Thymus (tissue), 11 donors: ENCODE measurements at regions not wholly inside any gene's neighbourhood (a gene's known extent, or its start where the extent isn't known, plus 50 kb on each side); places are given as distances from the start of the nearest gene placed in this dataset.
A peak's percentile ranks its signal among the peaks of the same experiment; 100 is the strongest.

Experiments used
- DNase-seq, 9 donors: peaks; one replicate each; pipeline ENCODE4 v3.0.0-alpha.2; 2013; ENCODE audit warnings: low spot score in 9 of 9, low read depth in 6 of 9, missing footprints in 1 of 9
- H3K27ac ChIP-seq, 2 donors: one replicate each; pipeline ENCODE4 v1.5.1; 2013; ENCODE audit warnings: control low read depth in 1 of 2, low read depth in 1 of 2, low read length in 1 of 2, mild to moderate bottlenecking in 1 of 2, moderate library complexity in 1 of 2
- H3K27me3 ChIP-seq, 2 donors: one replicate each; pipeline ENCODE4 v1.5.1; 2013; ENCODE audit warnings: low read length in 1 of 2; ENCODE audit not compliant: control insufficient read depth in 2 of 2, insufficient read depth in 1 of 2
- H3K36me3 ChIP-seq, 2 donors: one replicate each; pipeline ENCODE4 v1.5.1; 2013; ENCODE audit warnings: low read length in 1 of 2, mild to moderate bottlenecking in 1 of 2, moderate library complexity in 1 of 2; ENCODE audit not compliant: control insufficient read depth in 2 of 2, insufficient read depth in 2 of 2
- H3K4me1 ChIP-seq, 2 donors: one replicate each; pipeline ENCODE4 v1.5.1; 2013; ENCODE audit warnings: low read length in 2 of 2; ENCODE audit not compliant: control insufficient read depth in 2 of 2, insufficient read depth in 2 of 2
- H3K4me3 ChIP-seq, 2 donors: one replicate each; pipeline ENCODE4 v1.5.1; 2013; ENCODE audit warnings: low read length in 2 of 2, control low read depth in 1 of 2, mild to moderate bottlenecking in 1 of 2
- H3K9me3 ChIP-seq, 2 donors: one replicate each; pipeline ENCODE4 v1.5.1; 2013; ENCODE audit warnings: low read length in 1 of 2, mild to moderate bottlenecking in 1 of 2; ENCODE audit not compliant: control insufficient read depth in 2 of 2, insufficient read depth in 1 of 2
- WGBS: extraction: QIAGEN DNeasy Blood & Tissue Kit; methylation state at CpG from one replicate; pipeline ENCODE4 v1.1.7; 2013; 5-methylcytosine and 5-hydroxymethylcytosine counted together
- donor health status: healthy.

DNA sequence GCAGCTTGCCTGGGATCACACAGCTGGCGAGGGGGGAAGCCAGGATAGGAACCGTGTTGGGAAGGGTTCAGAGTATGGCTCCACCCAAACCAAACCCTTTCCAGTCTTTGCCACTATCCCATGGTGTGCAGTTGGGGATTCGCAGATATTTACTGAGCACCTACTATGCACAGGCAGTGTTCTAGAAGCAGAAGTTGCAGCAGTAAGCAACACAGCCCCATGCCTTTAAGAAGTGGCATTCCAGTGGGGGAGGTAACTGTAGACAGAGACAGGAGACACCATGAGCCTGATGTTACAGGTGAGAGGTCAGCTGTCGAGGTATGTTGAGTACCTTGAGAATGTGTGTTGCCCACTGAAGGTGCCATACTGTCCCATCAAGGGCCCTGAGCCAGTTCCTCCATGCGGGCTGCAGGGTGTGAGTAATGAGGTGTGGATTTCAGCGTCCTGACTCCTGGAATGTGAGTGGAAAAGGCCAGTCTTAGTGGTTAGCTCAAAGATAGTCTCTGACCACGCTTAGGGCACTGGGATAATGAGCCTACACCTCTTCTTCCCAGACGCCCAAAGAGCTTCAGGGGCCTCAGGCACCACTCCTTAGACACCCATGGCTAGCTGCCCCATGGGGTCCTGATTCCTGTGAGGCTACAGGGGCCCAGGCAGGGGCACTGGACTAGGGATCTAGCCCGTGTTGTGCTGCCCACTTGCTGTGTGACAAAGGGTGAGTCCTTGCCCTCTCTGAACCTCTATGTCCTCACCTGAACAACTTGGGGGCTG lies 71.8 kb upstream of the TP53I11 start:
- no peak overlapping the region for H3K27ac ChIP-seq
- 95% methylated on average over 9 of the region's 9 CpGs for WGBS
- no peaks in the 10 kb centered on the region for H3K27me3 ChIP-seq
- H3K36me3 ChIP-seq, result no peaks in the 10 kb centered on the region
- H3K4me1 ChIP-seq, result peaks cover 4 to 35% of the 10 kb centered on the region in 2 donors
- no peak overlapping the region for H3K4me3 ChIP-seq
- no peaks in the 10 kb centered on the region for H3K9me3 ChIP-seq
- DNase-seq, result no peak

DNA sequence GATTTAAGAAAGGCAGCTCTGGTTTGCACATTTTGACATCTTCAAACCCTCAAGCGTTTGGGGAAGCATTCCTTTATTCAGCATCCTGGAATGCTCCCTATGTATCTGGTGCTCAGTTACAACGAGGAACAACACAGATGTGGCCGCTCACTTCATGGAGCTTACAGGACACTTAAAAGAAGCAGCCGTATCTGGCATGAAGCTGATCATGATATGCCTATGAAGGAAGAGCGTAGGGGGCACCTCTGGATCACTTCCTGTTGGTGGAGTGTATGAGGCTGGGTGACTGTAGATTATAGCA lies 72.3 kb upstream of the TP53I11 start:
- Histone ChIP-seq H3K9me3 (no peaks in the 10 kb centered on the region), H3K27me3 (no peaks in the 10 kb centered on the region), H3K27ac (no peak overlapping the region), H3K36me3 (no peaks in the 10 kb centered on the region), H3K4me1 (peaks cover 4 to 35% of the 10 kb centered on the region in 2 donors), H3K4me3 (no peak overlapping the region)
- DNase-seq, result no peak
- WGBS, result 88% methylated on average over 5 of the region's 5 CpGs

DNA sequence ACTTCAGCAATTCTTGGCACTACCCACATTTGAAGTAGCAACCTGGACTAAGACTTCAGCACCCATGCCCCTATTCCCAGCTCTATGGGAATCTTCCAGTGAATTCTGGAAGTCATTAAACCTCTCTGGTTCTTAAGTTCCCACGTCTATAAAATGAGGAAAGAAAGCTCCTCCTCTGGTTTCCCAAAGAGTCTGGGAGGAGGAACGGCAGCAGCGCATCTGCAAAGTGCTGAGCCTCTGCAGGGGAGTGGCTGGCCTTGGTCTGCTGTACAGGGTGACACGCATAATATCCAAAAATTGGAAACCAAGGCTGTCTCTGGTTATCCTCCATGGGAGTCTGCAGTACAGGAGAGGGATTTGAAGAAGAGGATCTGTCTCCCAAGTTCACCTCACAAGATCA lies 73.6 kb upstream of the TP53I11 start:
- no peaks in the 10 kb centered on the region for H3K27me3 ChIP-seq
- H3K9me3 ChIP-seq, result no peaks in the 10 kb centered on the region
- H3K36me3 ChIP-seq, result no peaks in the 10 kb centered on the region
- no peak overlapping the region for H3K4me3 ChIP-seq
- DNase-seq, result no peak
- H3K4me1 ChIP-seq, result peaks cover 4 to 35% of the 10 kb centered on the region in 2 donors
- WGBS, result 94% methylated on average over 4 of the region's 4 CpGs
- no peak overlapping the region for H3K27ac ChIP-seq

DNA sequence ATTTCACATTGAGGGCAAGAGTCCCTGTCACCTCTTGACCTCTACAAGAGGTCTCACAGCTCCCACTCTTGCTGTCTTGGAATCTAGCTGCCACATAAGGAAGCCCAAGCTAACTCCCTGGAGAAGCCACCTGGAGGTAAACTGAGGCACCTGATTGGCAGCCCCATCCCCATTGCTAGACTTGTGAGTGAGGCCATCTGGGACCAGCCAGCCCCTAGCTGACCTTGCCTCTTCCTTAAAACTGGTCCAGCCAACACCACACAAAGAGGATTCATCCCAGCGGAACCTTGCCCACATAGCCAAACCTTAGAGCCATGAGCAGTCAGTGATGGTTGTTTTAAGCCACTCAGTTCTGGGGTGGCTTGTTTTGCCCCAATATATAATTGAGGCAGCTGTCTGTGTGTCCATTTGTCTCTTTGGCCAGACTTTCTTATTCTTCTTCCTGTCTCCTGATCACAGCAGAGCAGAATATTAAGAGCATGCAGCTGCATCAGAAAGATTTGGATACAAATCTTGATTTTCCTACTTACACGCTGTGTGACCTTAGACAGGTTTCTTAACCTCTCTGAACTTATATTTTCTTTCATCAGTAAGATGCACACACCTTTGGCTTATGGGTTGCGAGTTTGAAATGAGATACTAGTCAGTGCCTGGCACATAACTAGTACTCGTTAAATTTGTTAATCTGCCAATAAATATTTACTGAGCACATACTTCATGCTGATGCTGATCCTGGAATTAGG lies 74.3 kb upstream of the TP53I11 start:
- Histone ChIP-seq H3K4me1 (peaks cover 4 to 35% of the 10 kb centered on the region in 2 donors), H3K27ac (peak overlapping the region in 1 of 2 donors; percentile 64)
- 99% methylated on average over 4 of the region's 4 CpGs for whole genome bisulfite sequencing

DNA sequence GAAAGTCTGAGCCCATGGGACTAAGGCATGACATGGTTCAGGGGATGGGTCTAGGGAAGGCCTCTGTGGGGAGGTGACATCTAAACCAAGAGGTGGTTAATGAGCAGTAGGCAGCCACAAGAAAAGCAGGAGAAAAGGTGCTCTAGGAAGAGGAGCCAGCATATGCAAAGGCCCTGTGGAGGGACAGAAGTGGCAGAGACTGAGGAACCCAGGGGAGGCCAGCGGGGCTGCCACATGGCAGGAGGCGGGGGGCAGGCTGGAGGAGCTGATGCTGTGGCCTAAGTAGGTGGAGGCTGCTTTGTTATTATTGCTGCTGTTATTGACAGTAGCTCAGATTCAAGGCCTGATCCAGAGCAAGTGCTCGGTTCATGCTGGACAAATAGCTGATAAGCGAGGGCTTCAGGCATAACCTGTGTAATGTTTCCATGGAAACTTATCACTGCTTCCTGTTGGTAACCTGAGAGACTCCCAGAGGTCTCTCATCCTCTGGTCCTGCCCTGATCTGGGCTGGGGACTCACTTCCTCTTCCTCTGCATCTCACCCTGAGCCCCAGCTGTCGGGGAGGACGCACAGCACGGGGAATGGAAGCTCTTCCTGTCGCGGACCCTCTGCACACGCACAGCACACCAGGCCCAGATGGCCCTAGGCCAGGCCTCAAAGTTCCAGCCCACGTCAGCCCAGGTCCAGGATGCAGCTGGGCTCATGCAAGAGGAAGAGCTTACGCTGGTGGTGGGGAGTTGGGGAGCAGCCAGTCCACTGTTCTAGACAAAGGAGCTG lies 75.2 kb upstream of the TP53I11 start:
- H3K4me1 ChIP-seq, result peaks cover 4 to 38% of the 10 kb centered on the region in 2 donors
- no peaks in the 10 kb centered on the region for H3K9me3 ChIP-seq
- peak in 6 of 9 donors; percentile 22 to 75 (median 45) for DNase-seq
- no peaks in the 10 kb centered on the region for H3K36me3 ChIP-seq
- H3K4me3 ChIP-seq, result no peak overlapping the region
- 23% methylated on average over 12 of the region's 12 CpGs for WGBS
- H3K27ac ChIP-seq, result peak overlapping the region in 1 of 2 donors; percentile 64
- H3K27me3 ChIP-seq, result no peaks in the 10 kb centered on the region

More for the DNA sequence above, 74.3 kb upstream of the TP53I11 start:
- H3K27me3 ChIP-seq, result no peaks in the 10 kb centered on the region
- DNase-seq, result no peak
- no peaks in the 10 kb centered on the region for H3K9me3 ChIP-seq
- H3K36me3 ChIP-seq, result no peaks in the 10 kb centered on the region
- no peak overlapping the region for H3K4me3 ChIP-seq

DNA sequence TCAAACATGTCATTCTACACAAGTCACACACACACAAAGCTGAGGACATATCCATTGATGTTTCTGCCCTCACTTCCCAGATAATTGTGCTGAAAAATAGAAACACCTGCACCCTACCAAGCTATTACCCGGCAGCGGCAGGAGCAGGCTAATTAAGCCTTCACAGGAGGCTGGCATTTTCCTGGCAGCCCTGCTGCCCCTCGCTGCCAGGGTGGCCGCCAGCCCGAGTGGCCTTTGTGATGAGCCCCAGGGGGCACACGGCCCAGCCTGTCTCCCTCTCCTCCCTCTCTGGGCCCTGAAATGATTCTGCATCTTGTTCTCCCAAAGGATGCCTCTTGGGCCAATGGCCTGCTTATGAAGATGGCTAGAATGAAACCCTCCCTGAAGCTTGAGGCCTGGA lies 76.2 kb upstream of the TP53I11 start:
- H3K36me3 ChIP-seq, result no peaks in the 10 kb centered on the region
- H3K27ac ChIP-seq, result peak overlapping the region in 1 of 2 donors; percentile 64
- H3K9me3 ChIP-seq, result no peaks in the 10 kb centered on the region
- no peak overlapping the region for H3K4me3 ChIP-seq
- DNase-seq, result no peak
- no peaks in the 10 kb centered on the region for H3K27me3 ChIP-seq
- 93% methylated on average over 6 of the region's 6 CpGs for WGBS
- H3K4me1 ChIP-seq, result peaks cover 4 to 33% of the 10 kb centered on the region in 2 donors

DNA sequence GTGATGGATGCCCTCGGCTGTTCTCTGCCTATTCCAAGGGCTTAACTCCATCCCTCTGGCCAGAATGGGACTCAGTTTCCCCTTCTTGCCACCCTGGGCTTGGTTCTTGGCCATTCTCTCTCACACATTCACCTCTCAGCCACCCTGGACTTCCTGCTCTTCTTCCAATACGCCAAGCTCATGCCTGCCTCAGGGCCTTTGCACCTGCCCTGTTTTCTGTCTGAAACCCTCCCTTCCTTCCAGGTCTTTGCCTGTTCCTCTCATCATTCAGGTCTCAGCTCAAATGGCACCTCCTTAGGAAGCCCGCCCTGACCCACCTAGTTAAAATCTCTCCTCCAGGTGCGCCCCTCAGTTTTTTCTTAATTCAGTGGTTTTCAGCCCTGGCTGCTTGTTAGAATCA lies 76.6 kb upstream of the TP53I11 start:
- Histone ChIP-seq H3K9me3 (no peaks in the 10 kb centered on the region), H3K4me3 (no peak overlapping the region), H3K4me1 (peaks cover 4 to 29% of the 10 kb centered on the region in 2 donors), H3K27me3 (no peaks in the 10 kb centered on the region), H3K27ac (no peak overlapping the region), H3K36me3 (no peaks in the 10 kb centered on the region)
- DNase-seq, result no peak
- WGBS, result 97% methylated on average over 4 of the region's 4 CpGs

DNA sequence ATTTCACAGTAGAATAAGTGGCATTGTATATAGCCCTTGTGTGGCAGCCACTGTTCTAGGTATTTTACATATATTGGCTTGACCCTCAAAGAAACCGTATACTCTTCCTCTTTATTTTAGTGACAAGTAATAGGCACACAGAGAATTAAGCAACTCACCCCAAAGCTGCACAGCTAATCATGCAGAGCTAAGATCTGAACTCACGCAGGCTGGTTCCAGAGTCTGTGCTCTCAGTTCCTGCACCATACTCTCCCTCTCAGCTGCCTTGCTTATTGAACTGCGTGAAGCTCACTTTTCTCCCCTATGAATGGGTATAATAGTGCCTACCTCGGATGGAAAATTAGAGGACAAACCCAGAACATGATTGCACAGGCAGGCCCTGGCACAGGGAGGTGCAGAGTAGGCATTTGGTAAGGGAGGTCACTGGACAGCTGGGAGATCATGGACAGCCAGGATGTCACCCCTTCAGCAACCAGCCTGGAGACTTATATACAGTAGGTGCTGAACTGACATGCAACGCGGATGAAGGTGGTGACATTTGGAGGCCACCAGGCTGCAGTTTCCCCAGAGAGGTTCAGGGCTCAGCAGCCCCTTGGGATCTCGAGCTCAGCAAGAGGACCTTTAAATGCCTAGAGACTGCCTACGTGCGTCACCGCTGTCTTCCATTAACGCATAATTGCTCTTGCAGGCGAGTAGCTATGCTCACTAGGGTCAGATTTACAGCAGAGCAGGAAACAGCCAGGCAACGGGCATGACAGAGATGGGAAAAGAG lies 78.4 kb upstream of the TP53I11 start:
- no peaks in the 10 kb centered on the region for H3K27me3 ChIP-seq
- H3K4me3 ChIP-seq, result no peak overlapping the region
- H3K27ac ChIP-seq, result no peak overlapping the region
- H3K9me3 ChIP-seq, result no peaks in the 10 kb centered on the region
- WGBS, result 95% methylated on average over 13 of the region's 13 CpGs
- peaks cover 4 to 18% of the 10 kb centered on the region in 2 donors for H3K4me1 ChIP-seq
- no peaks in the 10 kb centered on the region for H3K36me3 ChIP-seq
- DNase-seq, result no peak
